ENCODE measurements at regions not wholly inside any gene's neighbourhood (a gene's known extent, or its start where the extent isn't known, plus 50 kb on each side); places are given as distances from the start of the nearest gene placed in this dataset.

DNA sequence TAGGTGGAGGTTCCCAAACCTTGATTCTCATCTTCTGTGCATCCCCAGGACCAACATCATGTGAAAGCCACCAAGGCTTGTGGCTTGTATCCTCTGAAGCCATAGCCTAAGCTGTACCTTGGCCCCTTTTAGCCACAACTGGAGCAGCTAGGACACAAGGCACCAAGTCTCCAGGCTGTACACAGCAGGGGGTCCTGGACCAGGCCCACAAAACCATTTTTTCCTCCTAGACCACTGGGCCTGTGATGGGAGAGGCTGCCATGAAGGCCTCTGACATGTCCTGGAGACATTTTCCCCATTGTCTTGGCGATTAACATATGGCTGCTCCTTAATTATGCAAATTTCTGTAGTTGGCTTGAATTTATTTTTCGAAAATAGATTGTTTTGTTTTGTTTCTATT lies 114.8 kb upstream of the LAMA2 start:
- TF ChIP-seq, protein P1, sequence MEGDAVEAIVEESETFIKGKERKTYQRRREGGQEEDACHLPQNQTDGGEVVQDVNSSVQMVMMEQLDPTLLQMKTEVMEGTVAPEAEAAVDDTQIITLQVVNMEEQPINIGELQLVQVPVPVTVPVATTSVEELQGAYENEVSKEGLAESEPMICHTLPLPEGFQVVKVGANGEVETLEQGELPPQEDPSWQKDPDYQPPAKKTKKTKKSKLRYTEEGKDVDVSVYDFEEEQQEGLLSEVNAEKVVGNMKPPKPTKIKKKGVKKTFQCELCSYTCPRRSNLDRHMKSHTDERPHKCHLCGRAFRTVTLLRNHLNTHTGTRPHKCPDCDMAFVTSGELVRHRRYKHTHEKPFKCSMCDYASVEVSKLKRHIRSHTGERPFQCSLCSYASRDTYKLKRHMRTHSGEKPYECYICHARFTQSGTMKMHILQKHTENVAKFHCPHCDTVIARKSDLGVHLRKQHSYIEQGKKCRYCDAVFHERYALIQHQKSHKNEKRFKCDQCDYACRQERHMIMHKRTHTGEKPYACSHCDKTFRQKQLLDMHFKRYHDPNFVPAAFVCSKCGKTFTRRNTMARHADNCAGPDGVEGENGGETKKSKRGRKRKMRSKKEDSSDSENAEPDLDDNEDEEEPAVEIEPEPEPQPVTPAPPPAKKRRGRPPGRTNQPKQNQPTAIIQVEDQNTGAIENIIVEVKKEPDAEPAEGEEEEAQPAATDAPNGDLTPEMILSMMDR (IDR thresholded peaks at IDR 0.05) = no peak
- TF ChIP-seq POLR2AphosphoS5 (IDR thresholded peaks at IDR 0.05) = no peak
- no peak for TF ChIP-seq POLR2A (IDR thresholded peaks at IDR 0.05; ENCODE audit: low read depth)

All from esophagus muscularis mucosa (tissue), 3 donors.